RKO (cell line): ENCODE measurements at regions not wholly inside any gene's neighbourhood (a gene's known extent, or its start where the extent isn't known, plus 50 kb on each side); places are given as distances from the start of the nearest gene placed in this dataset.
"Not testable (repeated sequence)": the region's sequence is repeated elsewhere in the genome, so short reads cannot be mapped to it uniquely, and the experiment has no call there.

Experiments used
- DNase-seq: peaks from one replicate; pipeline ENCODE4 v3.0.0-alpha.2; 2016; ENCODE audit warnings: low spot score

GRCh38 chr3:59189939-59190338, 140.1 kb upstream of the CFAP20DC start:
- DNase-seq, result no peak

GRCh38 chr3:59189526-59189925, 139.7 kb upstream of the CFAP20DC start:
- no peak for DNase-seq

GRCh38 chr3:59186725-59187124, 136.9 kb upstream of the CFAP20DC start:
- DNase-seq, result no peak

- peak; percentile 55 for DNase-seq
Observed at GRCh38 chr3:59185591-59186369, 136.0 kb upstream of the CFAP20DC start.

- no peak for DNase-seq
Observed at GRCh38 chr3:59180006-59180405, 130.2 kb upstream of the CFAP20DC start.

- no peak for DNase-seq
Observed at GRCh38 chr3:59178698-59179097, 128.9 kb upstream of the CFAP20DC start.

GRCh38 chr3:59171491-59171890, 121.7 kb upstream of the CFAP20DC start:
- no peak for DNase-seq

- DNase-seq, result not testable (repeated sequence)
Observed at GRCh38 chr3:59170166-59170565, 120.3 kb upstream of the CFAP20DC start.

- no peak for DNase-seq
Observed at GRCh38 chr3:59167756-59168155, 117.9 kb upstream of the CFAP20DC start.

GRCh38 chr3:59163953-59164352, 114.1 kb upstream of the CFAP20DC start:
- no peak for DNase-seq

GRCh38 chr3:59161048-59161447, 111.2 kb upstream of the CFAP20DC start:
- no peak for DNase-seq

- no peak for DNase-seq
Observed at GRCh38 chr3:59160133-59160746, 110.4 kb upstream of the CFAP20DC start.

GRCh38 chr3:59153648-59154047, 103.8 kb upstream of the CFAP20DC start:
- no peak for DNase-seq

GRCh38 chr3:59152943-59153342, 103.1 kb upstream of the CFAP20DC start:
- no peak for DNase-seq

GRCh38 chr3:59150039-59150438, 100.2 kb upstream of the CFAP20DC start:
- no peak for DNase-seq

- no peak for DNase-seq
Observed at GRCh38 chr3:59149166-59149565, 99.3 kb upstream of the CFAP20DC start.

- DNase-seq, result peak; percentile 13
Observed at GRCh38 chr3:59143447-59143846, 93.6 kb upstream of the CFAP20DC start.

- no peak for DNase-seq
Observed at GRCh38 chr3:59142556-59142955, 92.7 kb upstream of the CFAP20DC start.

GRCh38 chr3:59138966-59139365, 89.1 kb upstream of the CFAP20DC start:
- no peak for DNase-seq

- no peak for DNase-seq
Observed at GRCh38 chr3:59137415-59137814, 87.6 kb upstream of the CFAP20DC start.

GRCh38 chr3:59136081-59136480, 86.3 kb upstream of the CFAP20DC start:
- DNase-seq, result no peak

- no peak for DNase-seq
Observed at GRCh38 chr3:59135096-59135495, 85.3 kb upstream of the CFAP20DC start.

GRCh38 chr3:59133311-59133710, 83.5 kb upstream of the CFAP20DC start:
- no peak for DNase-seq
